ENCODE measurements at regions not wholly inside any gene's neighbourhood (a gene's known extent, or its start where the extent isn't known, plus 50 kb on each side); places are given as distances from the start of the nearest gene placed in this dataset.

DNA sequence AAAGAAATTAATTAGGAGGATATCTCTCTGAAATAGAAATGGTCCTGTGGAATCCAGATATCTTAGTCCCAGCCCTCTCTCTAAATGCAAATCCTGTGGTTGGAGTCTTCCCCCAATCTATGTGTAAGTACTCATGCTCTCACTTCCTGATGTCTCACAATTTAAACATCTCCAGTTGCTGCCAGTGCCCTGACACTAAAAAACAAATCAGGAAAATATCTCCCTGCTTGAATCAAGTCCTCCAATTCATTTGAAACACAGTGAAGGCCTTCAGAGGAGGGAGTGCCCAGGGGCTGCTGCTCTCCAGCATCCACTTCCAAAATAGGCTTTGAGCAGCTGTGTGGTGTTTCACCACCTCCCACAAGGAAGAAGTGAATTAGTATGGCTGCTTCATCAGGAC lies 413.8 kb downstream of the RAD51AP2 start:
- TF ChIP-seq, protein P1, sequence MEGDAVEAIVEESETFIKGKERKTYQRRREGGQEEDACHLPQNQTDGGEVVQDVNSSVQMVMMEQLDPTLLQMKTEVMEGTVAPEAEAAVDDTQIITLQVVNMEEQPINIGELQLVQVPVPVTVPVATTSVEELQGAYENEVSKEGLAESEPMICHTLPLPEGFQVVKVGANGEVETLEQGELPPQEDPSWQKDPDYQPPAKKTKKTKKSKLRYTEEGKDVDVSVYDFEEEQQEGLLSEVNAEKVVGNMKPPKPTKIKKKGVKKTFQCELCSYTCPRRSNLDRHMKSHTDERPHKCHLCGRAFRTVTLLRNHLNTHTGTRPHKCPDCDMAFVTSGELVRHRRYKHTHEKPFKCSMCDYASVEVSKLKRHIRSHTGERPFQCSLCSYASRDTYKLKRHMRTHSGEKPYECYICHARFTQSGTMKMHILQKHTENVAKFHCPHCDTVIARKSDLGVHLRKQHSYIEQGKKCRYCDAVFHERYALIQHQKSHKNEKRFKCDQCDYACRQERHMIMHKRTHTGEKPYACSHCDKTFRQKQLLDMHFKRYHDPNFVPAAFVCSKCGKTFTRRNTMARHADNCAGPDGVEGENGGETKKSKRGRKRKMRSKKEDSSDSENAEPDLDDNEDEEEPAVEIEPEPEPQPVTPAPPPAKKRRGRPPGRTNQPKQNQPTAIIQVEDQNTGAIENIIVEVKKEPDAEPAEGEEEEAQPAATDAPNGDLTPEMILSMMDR (IDR thresholded peaks at IDR 0.05; ENCODE audit: low read depth, low read length) = no peak
- TF ChIP-seq EZH2phosphoT487 (IDR thresholded peaks at IDR 0.05; ENCODE audit: low read depth) = no peak
